ENCODE measurements at regions not wholly inside any gene's neighbourhood (a gene's known extent, or its start where the extent isn't known, plus 50 kb on each side); places are given as distances from the start of the nearest gene placed in this dataset.

DNA sequence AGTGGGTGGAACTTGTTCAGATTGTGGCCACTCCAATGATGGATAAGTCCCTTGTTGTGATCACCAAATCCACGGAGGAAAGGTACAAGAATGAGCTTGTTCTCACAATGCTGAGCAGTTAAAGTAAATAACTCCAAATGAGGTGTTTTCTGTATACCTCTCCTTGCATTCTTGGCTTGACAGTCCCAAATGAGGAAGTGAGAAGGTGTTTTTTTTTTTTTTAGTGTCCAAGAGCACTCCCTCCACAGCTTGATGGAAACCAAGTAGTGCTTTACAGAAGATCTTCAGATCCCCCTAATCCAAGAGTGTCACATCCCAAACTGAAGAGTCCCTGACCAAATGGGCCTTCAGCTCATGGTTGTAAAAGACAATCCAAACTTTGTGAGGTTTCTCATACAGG is 153.6 kb downstream of the ATP23 start:
- Histone ChIP-seq H3K4me2 (ENCODE audit: low read length) (no peak overlapping the region), H3K9ac (ENCODE audit: low read length) (no peak overlapping the region), H3K27me3 (ENCODE audit: low read depth, low read length) (no peaks in the 10 kb centered on the region), H3K9me3 (ENCODE audit: insufficient read depth, low read length) (no peaks in the 10 kb centered on the region), H3K4me1 (ENCODE audit: low read length) (peaks cover 7% of the 10 kb centered on the region; the same call in 1 of the 2 replicates), H3K79me2 (ENCODE audit: low read length) (no peaks in the 10 kb centered on the region), H3K27ac (ENCODE audit: low read length) (no peak overlapping the region), H3K36me3 (replicated peaks; ENCODE audit: low read depth, low read length) (no peaks in the 10 kb centered on the region), H4K20me1 (ENCODE audit: insufficient read depth, low read length) (no peaks in the 10 kb centered on the region), H2AFZ (ENCODE audit: low read depth, low read length) (no peak overlapping the region), H3K4me3 (ENCODE audit: low read length) (no peak overlapping the region)
- TF ChIP-seq, protein P1, sequence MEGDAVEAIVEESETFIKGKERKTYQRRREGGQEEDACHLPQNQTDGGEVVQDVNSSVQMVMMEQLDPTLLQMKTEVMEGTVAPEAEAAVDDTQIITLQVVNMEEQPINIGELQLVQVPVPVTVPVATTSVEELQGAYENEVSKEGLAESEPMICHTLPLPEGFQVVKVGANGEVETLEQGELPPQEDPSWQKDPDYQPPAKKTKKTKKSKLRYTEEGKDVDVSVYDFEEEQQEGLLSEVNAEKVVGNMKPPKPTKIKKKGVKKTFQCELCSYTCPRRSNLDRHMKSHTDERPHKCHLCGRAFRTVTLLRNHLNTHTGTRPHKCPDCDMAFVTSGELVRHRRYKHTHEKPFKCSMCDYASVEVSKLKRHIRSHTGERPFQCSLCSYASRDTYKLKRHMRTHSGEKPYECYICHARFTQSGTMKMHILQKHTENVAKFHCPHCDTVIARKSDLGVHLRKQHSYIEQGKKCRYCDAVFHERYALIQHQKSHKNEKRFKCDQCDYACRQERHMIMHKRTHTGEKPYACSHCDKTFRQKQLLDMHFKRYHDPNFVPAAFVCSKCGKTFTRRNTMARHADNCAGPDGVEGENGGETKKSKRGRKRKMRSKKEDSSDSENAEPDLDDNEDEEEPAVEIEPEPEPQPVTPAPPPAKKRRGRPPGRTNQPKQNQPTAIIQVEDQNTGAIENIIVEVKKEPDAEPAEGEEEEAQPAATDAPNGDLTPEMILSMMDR (IDR thresholded peaks at IDR 0.05; ENCODE audit: low read depth, low read length), result no peak
- TF ChIP-seq EZH2phosphoT487 (IDR thresholded peaks at IDR 0.05; ENCODE audit: low read depth), result no peak

DNA sequence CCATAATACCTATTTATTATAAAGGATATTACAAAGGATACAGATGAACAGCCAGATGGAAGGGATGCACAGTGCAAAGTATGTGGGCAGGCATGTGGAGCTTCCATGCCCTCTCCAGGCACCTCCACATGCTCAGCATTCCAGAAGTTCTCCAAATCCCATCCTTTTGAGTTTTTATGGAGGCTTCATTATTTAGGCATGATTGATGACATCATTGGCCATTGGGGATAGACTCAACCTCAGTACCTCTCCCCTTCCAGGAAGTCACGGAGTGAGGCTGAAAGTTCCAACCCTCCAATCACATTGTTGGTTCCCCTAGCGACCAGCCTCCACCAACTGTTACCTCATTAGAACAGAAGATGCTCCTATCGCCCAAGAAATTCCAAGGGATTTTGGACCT is 156.4 kb downstream of the ATP23 start:
- no peaks in the 10 kb centered on the region for H3K36me3 ChIP-seq (replicated peaks; ENCODE audit: low read depth, low read length)
- no peak overlapping the region for H3K4me2 ChIP-seq (ENCODE audit: low read length)
- H3K79me2 ChIP-seq (ENCODE audit: low read length), result no peaks in the 10 kb centered on the region
- peaks cover 7% of the 10 kb centered on the region; the same call in 1 of the 2 replicates for H3K4me1 ChIP-seq (ENCODE audit: low read length)
- no peaks in the 10 kb centered on the region for H3K9me3 ChIP-seq (ENCODE audit: insufficient read depth, low read length)
- no peak overlapping the region for H3K4me3 ChIP-seq (ENCODE audit: low read length)
- no peak overlapping the region for H3K27ac ChIP-seq (ENCODE audit: low read length)
- H2AFZ ChIP-seq (ENCODE audit: low read depth, low read length), result no peak overlapping the region
- no peaks in the 10 kb centered on the region for H4K20me1 ChIP-seq (ENCODE audit: insufficient read depth, low read length)
- TF ChIP-seq EZH2phosphoT487 (IDR thresholded peaks at IDR 0.05; ENCODE audit: low read depth), result no peak
- TF ChIP-seq, protein P1 (IDR thresholded peaks at IDR 0.05; ENCODE audit: low read depth, low read length), result no peak
- H3K27me3 ChIP-seq (ENCODE audit: low read depth, low read length), result no peaks in the 10 kb centered on the region
- H3K9ac ChIP-seq (ENCODE audit: low read length), result no peak overlapping the region

DNA sequence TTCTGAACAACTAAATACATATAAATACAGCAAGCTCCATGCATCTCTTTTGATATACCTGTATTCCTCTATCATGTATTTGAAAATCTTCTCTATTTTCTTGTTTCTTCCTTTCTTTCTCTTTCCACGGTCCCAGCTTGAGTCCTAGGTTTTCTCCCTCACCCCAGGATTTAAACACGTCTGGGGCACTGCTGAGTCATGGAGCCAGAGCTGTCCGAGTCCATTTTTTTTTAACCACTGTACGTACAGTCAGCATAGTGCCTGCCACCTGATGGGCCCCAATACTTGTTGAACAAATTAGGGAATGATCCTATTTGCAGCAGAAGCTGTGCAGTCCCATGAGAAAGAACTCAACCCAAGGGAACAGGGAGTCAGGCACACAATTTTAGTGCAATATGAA is 158.1 kb downstream of the ATP23 start:
- H3K4me2 ChIP-seq (ENCODE audit: low read length), result no peak overlapping the region
- TF ChIP-seq, protein P1 (IDR thresholded peaks at IDR 0.05; ENCODE audit: low read depth, low read length), result no peak
- TF ChIP-seq EZH2phosphoT487 (IDR thresholded peaks at IDR 0.05; ENCODE audit: low read depth), result no peak
- H4K20me1 ChIP-seq (ENCODE audit: insufficient read depth, low read length), result no peaks in the 10 kb centered on the region
- H2AFZ ChIP-seq (ENCODE audit: low read depth, low read length), result no peak overlapping the region
- no peak overlapping the region for H3K4me3 ChIP-seq (ENCODE audit: low read length)
- no peaks in the 10 kb centered on the region for H3K9me3 ChIP-seq (ENCODE audit: insufficient read depth, low read length)
- H3K79me2 ChIP-seq (ENCODE audit: low read length), result no peaks in the 10 kb centered on the region
- H3K4me1 ChIP-seq (ENCODE audit: low read length), result peaks cover 7% of the 10 kb centered on the region; the same call in 1 of the 2 replicates
- H3K9ac ChIP-seq (ENCODE audit: low read length), result no peak overlapping the region
- no peaks in the 10 kb centered on the region for H3K27me3 ChIP-seq (ENCODE audit: low read depth, low read length)
- H3K27ac ChIP-seq (ENCODE audit: low read length), result no peak overlapping the region
- no peaks in the 10 kb centered on the region for H3K36me3 ChIP-seq (replicated peaks; ENCODE audit: low read depth, low read length)

DNA sequence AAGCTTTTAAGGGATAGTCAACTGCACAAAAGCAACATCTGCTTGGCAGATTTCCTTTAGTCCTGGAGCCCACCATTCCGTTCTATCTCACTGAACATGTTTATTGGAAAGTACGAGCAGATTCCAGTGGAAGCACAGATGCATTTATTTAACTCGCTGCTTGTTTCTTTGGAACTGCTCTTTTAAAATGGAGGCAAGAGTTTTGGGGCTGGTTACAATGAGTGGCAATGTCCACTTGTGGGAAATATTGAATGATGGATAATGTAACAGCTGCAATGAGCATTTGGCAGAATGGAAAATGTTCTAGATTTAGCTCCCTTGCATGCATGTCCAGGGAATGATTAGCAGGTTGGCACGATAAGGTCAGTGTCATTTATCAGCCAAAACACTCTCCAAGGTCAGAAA is 163.0 kb downstream of the ATP23 start:
- no peaks in the 10 kb centered on the region for H3K27me3 ChIP-seq (ENCODE audit: low read depth, low read length)
- no peak for TF ChIP-seq EZH2phosphoT487 (IDR thresholded peaks at IDR 0.05; ENCODE audit: low read depth)
- TF ChIP-seq, protein P1 (IDR thresholded peaks at IDR 0.05; ENCODE audit: low read depth, low read length), result no peak
- no peak overlapping the region for H3K9ac ChIP-seq (ENCODE audit: low read length)
- no peak overlapping the region for H2AFZ ChIP-seq (ENCODE audit: low read depth, low read length)
- no peaks in the 10 kb centered on the region for H3K36me3 ChIP-seq (replicated peaks; ENCODE audit: low read depth, low read length)
- H3K4me3 ChIP-seq (ENCODE audit: low read length), result no peak overlapping the region
- no peaks in the 10 kb centered on the region for H3K9me3 ChIP-seq (ENCODE audit: insufficient read depth, low read length)
- no peaks in the 10 kb centered on the region for H4K20me1 ChIP-seq (ENCODE audit: insufficient read depth, low read length)
- no peaks in the 10 kb centered on the region for H3K79me2 ChIP-seq (ENCODE audit: low read length)
- no peaks in the 10 kb centered on the region for H3K4me1 ChIP-seq (ENCODE audit: low read length)
- no peak overlapping the region for H3K27ac ChIP-seq (ENCODE audit: low read length)
- no peak overlapping the region for H3K4me2 ChIP-seq (ENCODE audit: low read length)
